GM23338 (cell line): ENCODE measurements at regions not wholly inside any gene's neighbourhood (a gene's known extent, or its start where the extent isn't known, plus 50 kb on each side); places are given as distances from the start of the nearest gene placed in this dataset.

ENCODE experiments used
- ATAC-seq: fragments of 200-7000 bp; cut with Tn5 transposase; 3 replicates; pipeline ENCODE4 v1.9.1; 2020
- DNase-seq: peaks from one replicate; pipeline ENCODE4 v3.0.0-alpha.2; 2015; ENCODE audit warnings: low spot score
- H2AFZ ChIP-seq: fragments of 200-600 bp; sonication (generic); 2 replicates; pipeline ENCODE4 v1.8.0; 2016; ENCODE audit warnings: antibody characterized with exemption, mild to moderate bottlenecking, moderate library complexity
- H3F3A ChIP-seq: fragments of 200-600 bp; sonication (generic); replicated peaks from 2 replicates; pipeline ENCODE4 v1.8.0; 2017; ENCODE audit warnings: antibody characterized with exemption, mixed run types, low read depth
- H3K27ac ChIP-seq: fragments of 200-600 bp; sonication (generic); 2 replicates; pipeline ENCODE4 v1.6.1; 2016; ENCODE audit warnings: low read depth
- H3K27me3 ChIP-seq: fragments of 200-600 bp; sonication (generic); 2 replicates; pipeline ENCODE4 v1.8.0; 2016; ENCODE audit warnings: mild to moderate bottlenecking, mixed run types, moderate library complexity; ENCODE audit not compliant: insufficient read depth
- H3K36me3 ChIP-seq: fragments of 200-600 bp; sonication (generic); 2 replicates; pipeline ENCODE4 v1.8.0; 2016; ENCODE audit warnings: mild to moderate bottlenecking; ENCODE audit not compliant: insufficient read depth
- H3K4me1 ChIP-seq: fragments of 200-600 bp; sonication (generic); 2 replicates; pipeline ENCODE4 v1.8.0; 2016; ENCODE audit warnings: mild to moderate bottlenecking, moderate library complexity; ENCODE audit not compliant: insufficient read depth
- H3K4me2 ChIP-seq: fragments of 200-600 bp; sonication (generic); 2 replicates; pipeline ENCODE4 v1.7.1; 2017; ENCODE audit warnings: mixed run types
- H3K4me3 ChIP-seq: fragments of 200-600 bp; sonication (generic); 2 replicates; pipeline ENCODE4 v1.6.1; 2016; ENCODE audit warnings: mixed run types
- H3K79me2 ChIP-seq: fragments of 200-600 bp; sonication (generic); replicated peaks from 2 replicates; pipeline ENCODE4 v1.8.0; 2017; ENCODE audit warnings: mild to moderate bottlenecking; ENCODE audit not compliant: insufficient read depth
- H3K9me2 ChIP-seq: fragments of 200-600 bp; sonication (generic); 2 replicates; pipeline ENCODE4 v1.8.0; 2017; ENCODE audit not compliant: insufficient read depth
- H4K20me1 ChIP-seq: fragments of 200-600 bp; sonication (generic); replicated peaks from 2 replicates; pipeline ENCODE4 v1.8.0; 2017; ENCODE audit warnings: mild to moderate bottlenecking; ENCODE audit not compliant: insufficient read depth
- H3K27ac Mint-ChIP-seq: 2 replicates; pipeline ENCODE4 v1.8.0; 2020; ENCODE audit warnings: inconsistent platforms, mild to moderate bottlenecking, moderate library complexity, mixed read lengths
- H3K27me3 Mint-ChIP-seq: 3 replicates; pipeline ENCODE4 v1.8.0; 2022; ENCODE audit warnings: low read depth, mild to moderate bottlenecking, moderate library complexity, mixed read lengths, inconsistent platforms; ENCODE audit not compliant: insufficient read depth, poor library complexity
- H3K36me3 Mint-ChIP-seq: 3 replicates; pipeline ENCODE4 v1.8.0; 2021; ENCODE audit warnings: low read depth, mild to moderate bottlenecking, inconsistent platforms, moderate library complexity, mixed read lengths
- H3K4me1 Mint-ChIP-seq: 3 replicates; pipeline ENCODE4 v1.8.0; 2020; ENCODE audit warnings: mild to moderate bottlenecking, inconsistent platforms, mixed read lengths
- H3K4me3 Mint-ChIP-seq: 3 replicates; pipeline ENCODE4 v1.8.0; 2021; ENCODE audit warnings: moderate library complexity, mild to moderate bottlenecking, inconsistent platforms, mixed read lengths
- H3K9me3 Mint-ChIP-seq: 3 replicates; pipeline ENCODE4 v1.8.0; 2020; ENCODE audit warnings: moderate library complexity, mild to moderate bottlenecking, inconsistent platforms, mixed read lengths
- CREB1 ChIP-seq: fragments of 250-450 bp; sonication (Bioruptor Pico); IDR thresholded peaks from 2 replicates; pipeline ENCODE4 v1.5.0; 2020; ENCODE audit warnings: low read depth, mild to moderate bottlenecking, moderate library complexity
- ETS1 ChIP-seq: IDR thresholded peaks from 2 replicates; pipeline ENCODE4 v1.6.1; 2016; ENCODE audit warnings: antibody characterized with exemption
- EZH2 ChIP-seq: fragments of 200-600 bp; sonication (generic); IDR thresholded peaks from one replicate; pipeline ENCODE4 v1.8.0; 2017; ENCODE audit warnings: antibody characterized with exemption, mild to moderate bottlenecking, low read depth; ENCODE audit not compliant: unreplicated experiment
- EZH2phosphoT487 ChIP-seq: fragments of 200-600 bp; sonication (generic); IDR thresholded peaks from one replicate; pipeline ENCODE4 v1.8.1; 2018; ENCODE audit warnings: antibody characterized with exemption; ENCODE audit not compliant: unreplicated experiment
- JUNB ChIP-seq: IDR thresholded peaks from one replicate; pipeline ENCODE4 v1.6.1; 2016; ENCODE audit warnings: antibody characterized with exemption; ENCODE audit not compliant: unreplicated experiment
- NANOG ChIP-seq: IDR thresholded peaks from 2 replicates; pipeline ENCODE4 v1.6.1; 2016; ENCODE audit warnings: antibody characterized with exemption, borderline replicate concordance
- POLR2AphosphoS5 ChIP-seq: IDR thresholded peaks from 2 replicates; pipeline ENCODE4 v1.6.1; 2016; ENCODE audit warnings: antibody characterized with exemption, low read depth
- STAT1 ChIP-seq: IDR thresholded peaks from one replicate; pipeline ENCODE4 v1.6.1; 2016; ENCODE audit warnings: antibody characterized with exemption; ENCODE audit not compliant: unreplicated experiment
- ZNF114 ChIP-seq: fragments of 250-450 bp; sonication (Bioruptor Pico); IDR thresholded peaks from 2 replicates; pipeline ENCODE4 v1.5.0; 2020; ENCODE audit warnings: mild to moderate bottlenecking, moderate library complexity
- ZNF331 ChIP-seq: fragments of 250-450 bp; sonication (Bioruptor Pico); IDR thresholded peaks from 2 replicates; pipeline ENCODE4 v1.5.0; 2020; ENCODE audit warnings: low read depth, mild to moderate bottlenecking, moderate library complexity
- ZNF462 ChIP-seq: fragments of 250-450 bp; sonication (Bioruptor Pico); IDR thresholded peaks from 2 replicates; pipeline ENCODE4 v1.5.0; 2020; ENCODE audit warnings: mild to moderate bottlenecking, moderate library complexity
- TF ChIP-seq, protein P1 (sequence below): IDR thresholded peaks from one replicate; pipeline ENCODE4 v1.6.1; 2018; ENCODE audit warnings: antibody characterized with exemption; ENCODE audit not compliant: unreplicated experiment
- TF ChIP-seq, protein P2 (sequence below), 2 experiments: fragments of 200-600 bp in 1 of 2; sonication (generic) in 1 of 2; conservative IDR thresholded peaks; 2 replicates each; pipeline versions ENCODE4 v1.5.1 to v1.6.1; 2016 to 2017; ENCODE audit warnings: antibody characterized with exemption in 2 of 2, low read depth in 2 of 2, mild to moderate bottlenecking in 2 of 2, moderate library complexity in 1 of 2

DNA sequence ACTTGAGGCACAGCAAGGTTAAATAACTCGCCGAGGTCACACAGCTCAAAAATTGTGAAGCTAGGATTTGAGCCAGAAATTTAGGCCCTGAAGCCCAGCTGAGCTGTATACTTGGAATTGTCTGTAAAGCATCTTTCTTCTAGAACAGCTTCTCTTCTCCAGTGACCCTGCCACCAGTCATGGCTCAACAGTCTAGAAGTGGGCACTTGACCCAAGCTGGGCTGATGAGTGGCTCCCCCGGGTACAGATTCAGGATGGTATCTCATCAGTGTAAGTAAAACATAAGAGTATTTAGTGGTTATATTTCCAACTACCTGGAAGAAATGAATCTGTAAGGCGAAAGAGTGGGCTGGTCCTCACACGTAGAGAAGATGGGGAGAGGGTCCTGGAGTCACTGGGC is 243.9 kb upstream of the GPR26 start:
- Histone ChIP-seq H3K4me3 (no peak overlapping the region), H3K4me2 (no peak overlapping the region), H2AFZ (no peak overlapping the region), H3K9me2 (peaks cover 9% of the 10 kb centered on the region; the same call in 1 of the 2 replicates), H3K27me3 (no peaks in the 10 kb centered on the region), H3K36me3 (no peaks in the 10 kb centered on the region), H3K79me2 (no peaks in the 10 kb centered on the region), H3F3A (no peaks in the 10 kb centered on the region), H4K20me1 (no peaks in the 10 kb centered on the region), H3K4me1 (0 out of 2 replicates have a peak, but pooled peaks cover 4% of the 10 kb centered on the region), H3K27ac (no peak overlapping the region)
- DNase-seq (no peak), ATAC-seq (no peak)
- no peaks in the 10 kb centered on the region for H3K36me3 Mint-ChIP-seq
- no peaks in the 10 kb centered on the region; the same call in 2 of the 3 replicates for H3K9me3 Mint-ChIP-seq
- no peak overlapping the region for H3K27ac Mint-ChIP-seq
- H3K27me3 Mint-ChIP-seq = peaks cover 2% of the 10 kb centered on the region
- TF ChIP-seq CREB1 (CRISPR knock-in tag) (no peak), EZH2 (no peak), ZNF114 (CRISPR knock-in tag) (no peak), EZH2phosphoT487 (no peak), ZNF331 (no peak), JUNB (no peak), ETS1 (no peak), POLR2AphosphoS5 (no peak), NANOG (no peak), STAT1 (no peak), ZNF462 (CRISPR knock-in tag) (no peak)
- TF ChIP-seq, protein P1, sequence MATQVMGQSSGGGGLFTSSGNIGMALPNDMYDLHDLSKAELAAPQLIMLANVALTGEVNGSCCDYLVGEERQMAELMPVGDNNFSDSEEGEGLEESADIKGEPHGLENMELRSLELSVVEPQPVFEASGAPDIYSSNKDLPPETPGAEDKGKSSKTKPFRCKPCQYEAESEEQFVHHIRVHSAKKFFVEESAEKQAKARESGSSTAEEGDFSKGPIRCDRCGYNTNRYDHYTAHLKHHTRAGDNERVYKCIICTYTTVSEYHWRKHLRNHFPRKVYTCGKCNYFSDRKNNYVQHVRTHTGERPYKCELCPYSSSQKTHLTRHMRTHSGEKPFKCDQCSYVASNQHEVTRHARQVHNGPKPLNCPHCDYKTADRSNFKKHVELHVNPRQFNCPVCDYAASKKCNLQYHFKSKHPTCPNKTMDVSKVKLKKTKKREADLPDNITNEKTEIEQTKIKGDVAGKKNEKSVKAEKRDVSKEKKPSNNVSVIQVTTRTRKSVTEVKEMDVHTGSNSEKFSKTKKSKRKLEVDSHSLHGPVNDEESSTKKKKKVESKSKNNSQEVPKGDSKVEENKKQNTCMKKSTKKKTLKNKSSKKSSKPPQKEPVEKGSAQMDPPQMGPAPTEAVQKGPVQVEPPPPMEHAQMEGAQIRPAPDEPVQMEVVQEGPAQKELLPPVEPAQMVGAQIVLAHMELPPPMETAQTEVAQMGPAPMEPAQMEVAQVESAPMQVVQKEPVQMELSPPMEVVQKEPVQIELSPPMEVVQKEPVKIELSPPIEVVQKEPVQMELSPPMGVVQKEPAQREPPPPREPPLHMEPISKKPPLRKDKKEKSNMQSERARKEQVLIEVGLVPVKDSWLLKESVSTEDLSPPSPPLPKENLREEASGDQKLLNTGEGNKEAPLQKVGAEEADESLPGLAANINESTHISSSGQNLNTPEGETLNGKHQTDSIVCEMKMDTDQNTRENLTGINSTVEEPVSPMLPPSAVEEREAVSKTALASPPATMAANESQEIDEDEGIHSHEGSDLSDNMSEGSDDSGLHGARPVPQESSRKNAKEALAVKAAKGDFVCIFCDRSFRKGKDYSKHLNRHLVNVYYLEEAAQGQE = no peak
- TF ChIP-seq, protein P2, sequence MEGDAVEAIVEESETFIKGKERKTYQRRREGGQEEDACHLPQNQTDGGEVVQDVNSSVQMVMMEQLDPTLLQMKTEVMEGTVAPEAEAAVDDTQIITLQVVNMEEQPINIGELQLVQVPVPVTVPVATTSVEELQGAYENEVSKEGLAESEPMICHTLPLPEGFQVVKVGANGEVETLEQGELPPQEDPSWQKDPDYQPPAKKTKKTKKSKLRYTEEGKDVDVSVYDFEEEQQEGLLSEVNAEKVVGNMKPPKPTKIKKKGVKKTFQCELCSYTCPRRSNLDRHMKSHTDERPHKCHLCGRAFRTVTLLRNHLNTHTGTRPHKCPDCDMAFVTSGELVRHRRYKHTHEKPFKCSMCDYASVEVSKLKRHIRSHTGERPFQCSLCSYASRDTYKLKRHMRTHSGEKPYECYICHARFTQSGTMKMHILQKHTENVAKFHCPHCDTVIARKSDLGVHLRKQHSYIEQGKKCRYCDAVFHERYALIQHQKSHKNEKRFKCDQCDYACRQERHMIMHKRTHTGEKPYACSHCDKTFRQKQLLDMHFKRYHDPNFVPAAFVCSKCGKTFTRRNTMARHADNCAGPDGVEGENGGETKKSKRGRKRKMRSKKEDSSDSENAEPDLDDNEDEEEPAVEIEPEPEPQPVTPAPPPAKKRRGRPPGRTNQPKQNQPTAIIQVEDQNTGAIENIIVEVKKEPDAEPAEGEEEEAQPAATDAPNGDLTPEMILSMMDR (conservative IDR thresholded peaks at IDR 0.05; ENCODE audit: low read depth in 2 of 2) = no peak
- peaks cover 16% of the 10 kb centered on the region for H3K4me1 Mint-ChIP-seq
- H3K4me3 Mint-ChIP-seq = no peak overlapping the region
